ENCODE measurements at regions not wholly inside any gene's neighbourhood (a gene's known extent, or its start where the extent isn't known, plus 50 kb on each side); places are given as distances from the start of the nearest gene placed in this dataset.
"Not testable (repeated sequence)": the region's sequence is repeated elsewhere in the genome, so short reads cannot be mapped to it uniquely, and the experiment has no call there.

- no peaks in the 10 kb centered on the region for H3K4me1 ChIP-seq (ENCODE audit: control extremely low read depth in 1 of 4, control insufficient read depth in 4 of 4, insufficient read depth in 4 of 4, low read length in 3 of 4)
- 91% methylated on average over 3 of the region's 3 CpGs for WGBS (ENCODE audit: insufficient coverage)
- H3K4me3 ChIP-seq (ENCODE audit: control insufficient read depth in 1 of 7, extremely low read depth in 1 of 7, insufficient read depth in 4 of 7, low read depth in 2 of 7, low read length in 6 of 7): no peak overlapping the region
- CTCF ChIA-PET: no interaction called here
- peaks cover 0 to 5% (median 0%) of the 10 kb centered on the region in 5 experiments for H3K9me3 ChIP-seq (ENCODE audit: control extremely low read depth in 1 of 5, control insufficient read depth in 4 of 5, insufficient read depth in 2 of 5, low read depth in 1 of 5, low read length in 4 of 5)
- no peak overlapping the region for H3K27ac ChIP-seq (ENCODE audit: insufficient read depth in 1 of 2, low read depth in 1 of 2, low read length in 2 of 2, poor library complexity in 1 of 2, severe bottlenecking in 2 of 2)
- no peak for DNase-seq
- H3K27me3 ChIP-seq (replicated peaks in 2 of 5; ENCODE audit: control insufficient read depth in 4 of 5, insufficient read depth in 5 of 5, low read length in 4 of 5): peaks cover 0 to 2% (median 0%) of the 10 kb centered on the region in 5 experiments
- POLR2A ChIA-PET: no interaction called here
- no peaks in the 10 kb centered on the region for H3K36me3 ChIP-seq (ENCODE audit: control insufficient read depth in 4 of 4, insufficient read depth in 4 of 4, low read length in 3 of 4)
Measured at GRCh38 chr10:33485276-33485675, 150.8 kb upstream of the NRP1 start.

GRCh38 chr10:33484787-33485186, 150.3 kb upstream of the NRP1 start:
- Histone ChIP-seq H3K36me3 (ENCODE audit: control insufficient read depth in 4 of 4, insufficient read depth in 4 of 4, low read length in 3 of 4) (no peaks in the 10 kb centered on the region), H3K4me1 (ENCODE audit: control extremely low read depth in 1 of 4, control insufficient read depth in 4 of 4, insufficient read depth in 4 of 4, low read length in 3 of 4) (no peaks in the 10 kb centered on the region), H3K9me3 (ENCODE audit: control extremely low read depth in 1 of 5, control insufficient read depth in 4 of 5, insufficient read depth in 2 of 5, low read depth in 1 of 5, low read length in 4 of 5) (peaks cover 0 to 5% (median 0%) of the 10 kb centered on the region in 5 experiments), H3K4me3 (ENCODE audit: control insufficient read depth in 1 of 7, extremely low read depth in 1 of 7, insufficient read depth in 4 of 7, low read depth in 2 of 7, low read length in 6 of 7) (no peak overlapping the region), H3K27ac (ENCODE audit: insufficient read depth in 1 of 2, low read depth in 1 of 2, low read length in 2 of 2, poor library complexity in 1 of 2, severe bottlenecking in 2 of 2) (no peak overlapping the region), H3K27me3 (replicated peaks in 2 of 5; ENCODE audit: control insufficient read depth in 4 of 5, insufficient read depth in 5 of 5, low read length in 4 of 5) (peaks cover 0 to 2% (median 0%) of the 10 kb centered on the region in 5 experiments)
- POLR2A ChIA-PET: no interaction called here
- no peak for DNase-seq
- CTCF ChIA-PET: no interaction called here
- WGBS (ENCODE audit: insufficient coverage): no CpG with 5 or more reads among the region's 2 CpGs

- CTCF ChIA-PET: no interaction called here
- Histone ChIP-seq H3K27me3 (replicated peaks in 2 of 5; ENCODE audit: control insufficient read depth in 4 of 5, insufficient read depth in 5 of 5, low read length in 4 of 5) (peaks cover 0 to 2% (median 0%) of the 10 kb centered on the region in 5 experiments), H3K9me3 (ENCODE audit: control extremely low read depth in 1 of 5, control insufficient read depth in 4 of 5, insufficient read depth in 2 of 5, low read depth in 1 of 5, low read length in 4 of 5) (peaks cover 0 to 5% (median 0%) of the 10 kb centered on the region in 5 experiments), H3K27ac (ENCODE audit: insufficient read depth in 1 of 2, low read depth in 1 of 2, low read length in 2 of 2, poor library complexity in 1 of 2, severe bottlenecking in 2 of 2) (no peak overlapping the region), H3K4me3 (ENCODE audit: control insufficient read depth in 1 of 7, extremely low read depth in 1 of 7, insufficient read depth in 4 of 7, low read depth in 2 of 7, low read length in 6 of 7) (no peak overlapping the region), H3K36me3 (ENCODE audit: control insufficient read depth in 4 of 4, insufficient read depth in 4 of 4, low read length in 3 of 4) (no peaks in the 10 kb centered on the region), H3K4me1 (ENCODE audit: control extremely low read depth in 1 of 4, control insufficient read depth in 4 of 4, insufficient read depth in 4 of 4, low read length in 3 of 4) (no peaks in the 10 kb centered on the region)
- WGBS (ENCODE audit: insufficient coverage): 96% methylated on average over 3 of the region's 3 CpGs
- POLR2A ChIA-PET: no interaction called here
- DNase-seq: no peak
Measured at GRCh38 chr10:33483816-33484190, 149.3 kb upstream of the NRP1 start.

GRCh38 chr10:33483124-33483815, 148.8 kb upstream of the NRP1 start:
- no peak for DNase-seq
- Histone ChIP-seq H3K4me3 (ENCODE audit: control insufficient read depth in 1 of 7, extremely low read depth in 1 of 7, insufficient read depth in 4 of 7, low read depth in 2 of 7, low read length in 6 of 7) (no peak overlapping the region), H3K9me3 (ENCODE audit: control extremely low read depth in 1 of 5, control insufficient read depth in 4 of 5, insufficient read depth in 2 of 5, low read depth in 1 of 5, low read length in 4 of 5) (peaks cover 0 to 5% (median 0%) of the 10 kb centered on the region in 5 experiments), H3K4me1 (ENCODE audit: control extremely low read depth in 1 of 4, control insufficient read depth in 4 of 4, insufficient read depth in 4 of 4, low read length in 3 of 4) (no peaks in the 10 kb centered on the region), H3K27me3 (replicated peaks in 2 of 5; ENCODE audit: control insufficient read depth in 4 of 5, insufficient read depth in 5 of 5, low read length in 4 of 5) (peaks cover 0 to 2% (median 0%) of the 10 kb centered on the region in 5 experiments), H3K27ac (ENCODE audit: insufficient read depth in 1 of 2, low read depth in 1 of 2, low read length in 2 of 2, poor library complexity in 1 of 2, severe bottlenecking in 2 of 2) (no peak overlapping the region), H3K36me3 (ENCODE audit: control insufficient read depth in 4 of 4, insufficient read depth in 4 of 4, low read length in 3 of 4) (no peaks in the 10 kb centered on the region)
- POLR2A ChIA-PET: interaction anchor here (0.6 kb wide), 1 partner anchor 99 kb away, joined by 3 read pairs; no protein-coding TSS in a partner anchor
- CTCF ChIA-PET: no interaction called here
- 65% methylated on average over 2 of the region's 5 CpGs for WGBS (ENCODE audit: insufficient coverage)

GRCh38 chr10:33482486-33482885, 148.0 kb upstream of the NRP1 start:
- ChIA-PET CTCF (no interaction called here), POLR2A (interaction anchor here (0.6 kb wide), 1 partner anchor 99 kb away, joined by 3 read pairs; no protein-coding TSS in a partner anchor)
- H3K4me3 ChIP-seq (ENCODE audit: control insufficient read depth in 1 of 7, extremely low read depth in 1 of 7, insufficient read depth in 4 of 7, low read depth in 2 of 7, low read length in 6 of 7): no peak overlapping the region
- 98% methylated on average over 4 of the region's 5 CpGs for WGBS (ENCODE audit: insufficient coverage)
- no peak overlapping the region for H3K27ac ChIP-seq (ENCODE audit: insufficient read depth in 1 of 2, low read depth in 1 of 2, low read length in 2 of 2, poor library complexity in 1 of 2, severe bottlenecking in 2 of 2)
- no peaks in the 10 kb centered on the region for H3K4me1 ChIP-seq (ENCODE audit: control extremely low read depth in 1 of 4, control insufficient read depth in 4 of 4, insufficient read depth in 4 of 4, low read length in 3 of 4)
- H3K9me3 ChIP-seq (ENCODE audit: control extremely low read depth in 1 of 5, control insufficient read depth in 4 of 5, insufficient read depth in 2 of 5, low read depth in 1 of 5, low read length in 4 of 5): peaks cover 0 to 5% (median 0%) of the 10 kb centered on the region in 5 experiments
- H3K36me3 ChIP-seq (ENCODE audit: control insufficient read depth in 4 of 4, insufficient read depth in 4 of 4, low read length in 3 of 4): no peaks in the 10 kb centered on the region
- H3K27me3 ChIP-seq (replicated peaks in 2 of 5; ENCODE audit: control insufficient read depth in 4 of 5, insufficient read depth in 5 of 5, low read length in 4 of 5): peaks cover 0 to 2% (median 0%) of the 10 kb centered on the region in 5 experiments
- no peak for DNase-seq

- ChIA-PET CTCF (no interaction called here), POLR2A (no interaction called here)
- no peak overlapping the region for H3K4me3 ChIP-seq (ENCODE audit: control insufficient read depth in 1 of 7, extremely low read depth in 1 of 7, insufficient read depth in 4 of 7, low read depth in 2 of 7, low read length in 6 of 7)
- H3K27me3 ChIP-seq (replicated peaks in 2 of 5; ENCODE audit: control insufficient read depth in 4 of 5, insufficient read depth in 5 of 5, low read length in 4 of 5): peaks cover 0 to 2% (median 0%) of the 10 kb centered on the region in 5 experiments
- no peaks in the 10 kb centered on the region for H3K36me3 ChIP-seq (ENCODE audit: control insufficient read depth in 4 of 4, insufficient read depth in 4 of 4, low read length in 3 of 4)
- WGBS (ENCODE audit: insufficient coverage): 89% methylated on average over 1 of the region's 1 CpG
- DNase-seq: no peak
- no peaks in the 10 kb centered on the region for H3K4me1 ChIP-seq (ENCODE audit: control extremely low read depth in 1 of 4, control insufficient read depth in 4 of 4, insufficient read depth in 4 of 4, low read length in 3 of 4)
- peaks cover 0 to 5% (median 0%) of the 10 kb centered on the region in 5 experiments for H3K9me3 ChIP-seq (ENCODE audit: control extremely low read depth in 1 of 5, control insufficient read depth in 4 of 5, insufficient read depth in 2 of 5, low read depth in 1 of 5, low read length in 4 of 5)
- no peak overlapping the region for H3K27ac ChIP-seq (ENCODE audit: insufficient read depth in 1 of 2, low read depth in 1 of 2, low read length in 2 of 2, poor library complexity in 1 of 2, severe bottlenecking in 2 of 2)
Measured at GRCh38 chr10:33481184-33481583, 146.7 kb upstream of the NRP1 start.

- 97% methylated on average over 13 of the region's 24 CpGs for WGBS (ENCODE audit: insufficient coverage)
- DNase-seq; H3K27ac ChIP-seq (ENCODE audit: insufficient read depth in 1 of 2, low read depth in 1 of 2, low read length in 2 of 2, poor library complexity in 1 of 2, severe bottlenecking in 2 of 2); H3K9me3 ChIP-seq (ENCODE audit: control extremely low read depth in 1 of 5, control insufficient read depth in 4 of 5, insufficient read depth in 2 of 5, low read depth in 1 of 5, low read length in 4 of 5); H3K27me3 ChIP-seq (replicated peaks in 2 of 5; ENCODE audit: control insufficient read depth in 4 of 5, insufficient read depth in 5 of 5, low read length in 4 of 5); H3K4me1 ChIP-seq (ENCODE audit: control extremely low read depth in 1 of 4, control insufficient read depth in 4 of 4, insufficient read depth in 4 of 4, low read length in 3 of 4); H3K4me3 ChIP-seq (ENCODE audit: control insufficient read depth in 1 of 7, extremely low read depth in 1 of 7, insufficient read depth in 4 of 7, low read depth in 2 of 7, low read length in 6 of 7); POLR2A ChIA-PET; CTCF ChIA-PET; H3K36me3 ChIP-seq (ENCODE audit: control insufficient read depth in 4 of 4, insufficient read depth in 4 of 4, low read length in 3 of 4): not testable (repeated sequence)
Measured at GRCh38 chr10:33480417-33480816, 145.9 kb upstream of the NRP1 start.

Data from common myeloid progenitor, CD34-positive (primary cell).